HG03439 (cell line): ENCODE measurements at regions not wholly inside any gene's neighbourhood (a gene's known extent, or its start where the extent isn't known, plus 50 kb on each side); places are given as distances from the start of the nearest gene placed in this dataset.
"Not testable (repeated sequence)": the region's sequence is repeated elsewhere in the genome, so short reads cannot be mapped to it uniquely, and the experiment has no call there.

Experiments used
- ATAC-seq: cut with Tn5 transposase; IDR thresholded peaks from one replicate; pipeline ENCODE4 v1.9.1; 2021; ENCODE audit warnings: mild to moderate bottlenecking, moderate library complexity; ENCODE audit not compliant: unreplicated experiment

GRCh38 chr12:46499226-46499625 lies 126.7 kb upstream of the SLC38A2 start:
- no peak for ATAC-seq

GRCh38 chr12:46497739-46498138 lies 125.2 kb upstream of the SLC38A2 start:
- no peak for ATAC-seq

- ATAC-seq: no peak
Measured at GRCh38 chr12:46494424-46494823, 121.9 kb upstream of the SLC38A2 start.

GRCh38 chr12:46493834-46494181 lies 121.2 kb upstream of the SLC38A2 start:
- no peak for ATAC-seq

- ATAC-seq: no peak
Measured at GRCh38 chr12:46493150-46493833, 120.7 kb upstream of the SLC38A2 start.

- no peak for ATAC-seq
Measured at GRCh38 chr12:46492471-46493085, 120.0 kb upstream of the SLC38A2 start.

GRCh38 chr12:46491548-46491947 lies 119.0 kb upstream of the SLC38A2 start:
- no peak for ATAC-seq

GRCh38 chr12:46490635-46491034 lies 118.1 kb upstream of the SLC38A2 start:
- no peak for ATAC-seq

- ATAC-seq: no peak
Measured at GRCh38 chr12:46489951-46490388, 117.4 kb upstream of the SLC38A2 start.

- no peak for ATAC-seq
Measured at GRCh38 chr12:46487567-46488131, 115.1 kb upstream of the SLC38A2 start.

GRCh38 chr12:46486588-46486987 lies 114.0 kb upstream of the SLC38A2 start:
- ATAC-seq: no peak

GRCh38 chr12:46485853-46486252 lies 113.3 kb upstream of the SLC38A2 start:
- no peak for ATAC-seq

- ATAC-seq: no peak
Measured at GRCh38 chr12:46484396-46485061, 112.0 kb upstream of the SLC38A2 start.

- ATAC-seq: no peak
Measured at GRCh38 chr12:46483572-46484395, 111.2 kb upstream of the SLC38A2 start.

- ATAC-seq: no peak
Measured at GRCh38 chr12:46480724-46481123, 108.2 kb upstream of the SLC38A2 start.

GRCh38 chr12:46480316-46480715 lies 107.7 kb upstream of the SLC38A2 start:
- no peak for ATAC-seq

- ATAC-seq: no peak
Measured at GRCh38 chr12:46478123-46478522, 105.5 kb upstream of the SLC38A2 start.

GRCh38 chr12:46477541-46477940 lies 105.0 kb upstream of the SLC38A2 start:
- no peak for ATAC-seq

- no peak for ATAC-seq
Measured at GRCh38 chr12:46475972-46476645, 103.5 kb upstream of the SLC38A2 start.

GRCh38 chr12:46474385-46474784 lies 101.8 kb upstream of the SLC38A2 start:
- not testable (repeated sequence) for ATAC-seq
